ENCODE measurements at regions not wholly inside any gene's neighbourhood (a gene's known extent, or its start where the extent isn't known, plus 50 kb on each side); places are given as distances from the start of the nearest gene placed in this dataset.

GRCh38 chr13:71090990-71091389, 776.0 kb downstream of the DACH1 start:
- no peak for ATAC-seq
- no peak for TF ChIP-seq ZNF8 (CRISPR knock-in tag; IDR thresholded peaks at IDR 0.05)
- TF ChIP-seq CSRNP3 (CRISPR knock-in tag; IDR thresholded peaks at IDR 0.05): no peak
- TF ChIP-seq RARB (CRISPR knock-in tag; IDR thresholded peaks at IDR 0.05): no peak
- no peak for TF ChIP-seq ARNTL (CRISPR knock-in tag; IDR thresholded peaks at IDR 0.05; ENCODE audit: borderline replicate concordance, low read depth)
- TF ChIP-seq ZNF70 (CRISPR knock-in tag; IDR thresholded peaks at IDR 0.05): no peak
- no peak for TF ChIP-seq BACH2 (CRISPR knock-in tag; IDR thresholded peaks at IDR 0.05; ENCODE audit: borderline replicate concordance)
- no peak for TF ChIP-seq ZC3H10 (CRISPR knock-in tag; IDR thresholded peaks at IDR 0.05)
- TF ChIP-seq CSDC2 (CRISPR knock-in tag; IDR thresholded peaks at IDR 0.05): no peak
- TF ChIP-seq TSHZ2 (CRISPR knock-in tag; IDR thresholded peaks at IDR 0.05): no peak
- no peak for TF ChIP-seq TCF4 (CRISPR knock-in tag; IDR thresholded peaks at IDR 0.05; ENCODE audit: borderline replicate concordance)
- no peak for TF ChIP-seq ZFP3 (CRISPR knock-in tag; IDR thresholded peaks at IDR 0.05)
- no peak for TF ChIP-seq ESRRG (CRISPR knock-in tag; IDR thresholded peaks at IDR 0.05)

GRCh38 chr13:71089056-71089455, 777.9 kb downstream of the DACH1 start:
- ATAC-seq: no peak
- TF ChIP-seq RARB (CRISPR knock-in tag; IDR thresholded peaks at IDR 0.05) (no peak), PPARA (CRISPR knock-in tag; IDR thresholded peaks at IDR 0.05; ENCODE audit: borderline replicate concordance) (no peak), CSRNP3 (CRISPR knock-in tag; IDR thresholded peaks at IDR 0.05) (no peak), PATZ1 (CRISPR knock-in tag; IDR thresholded peaks at IDR 0.05; ENCODE audit: borderline replicate concordance) (no peak), BACH2 (CRISPR knock-in tag; IDR thresholded peaks at IDR 0.05; ENCODE audit: borderline replicate concordance) (no peak), CREB5 (CRISPR knock-in tag; IDR thresholded peaks at IDR 0.05; ENCODE audit: low read depth) (no peak), SNAI2 (CRISPR knock-in tag; IDR thresholded peaks at IDR 0.05) (no peak), ZFP3 (CRISPR knock-in tag; IDR thresholded peaks at IDR 0.05) (no peak), ESRRG (CRISPR knock-in tag; IDR thresholded peaks at IDR 0.05) (no peak), GLIS3 (CRISPR knock-in tag; IDR thresholded peaks at IDR 0.05) (no peak), CSDC2 (CRISPR knock-in tag; IDR thresholded peaks at IDR 0.05) (no peak), ZC3H10 (CRISPR knock-in tag; IDR thresholded peaks at IDR 0.05) (no peak), ZNF565 (CRISPR knock-in tag; conservative IDR thresholded peaks at IDR 0.05; ENCODE audit: low read depth) (no peak), ZNF8 (CRISPR knock-in tag; IDR thresholded peaks at IDR 0.05) (no peak), OSR1 (CRISPR knock-in tag; IDR thresholded peaks at IDR 0.05) (no peak), TSHZ2 (CRISPR knock-in tag; IDR thresholded peaks at IDR 0.05) (no peak), TCF4 (CRISPR knock-in tag; IDR thresholded peaks at IDR 0.05; ENCODE audit: borderline replicate concordance) (no peak), ZNF70 (CRISPR knock-in tag; IDR thresholded peaks at IDR 0.05) (no peak)

Measured in SK-N-SH treated with all-trans-retinoic acid at 6 μM for 48 hours (cell line).